B cell (primary cell): ENCODE measurements at regions not wholly inside any gene's neighbourhood (a gene's known extent, or its start where the extent isn't known, plus 50 kb on each side); places are given as distances from the start of the nearest gene placed in this dataset.

ENCODE experiments used
- ATAC-seq: fragments of 200-7000 bp; cut with Tn5 transposase; one replicate; pipeline ENCODE4 v1.10.0; 2021; ENCODE audit warnings: low read depth, mild to moderate bottlenecking, moderate number of reproducible peaks, moderate library complexity
- CTCF ChIA-PET: fragments of 350-600 bp; sonication (Branson Sonifier 250); formaldehyde crosslinking; loops from one replicate; lab custom pipeline; 2021; ENCODE audit warnings: antibody characterized with exemption, inconsistent platforms; lab: Charles Lee
- POLR2A ChIA-PET: fragments of 350-600 bp; sonication (Branson Sonifier 250); formaldehyde crosslinking; loops from one replicate; lab custom pipeline; 2021; ENCODE audit warnings: antibody characterized with exemption; lab: Charles Lee
- DNase-seq: peaks from one replicate; pipeline ENCODE4 v3.0.0; 2013
- H2AFZ ChIP-seq: 2 replicates; pipeline ENCODE4 v1.6.1; 2012; ENCODE audit warnings: mild to moderate bottlenecking, low read depth, low read length; ENCODE audit not compliant: insufficient read depth, poor library complexity, severe bottlenecking
- H3K27ac ChIP-seq, 2 donors: 1 replicate in 1 of 2; 2 replicates in 1 of 2; pipeline ENCODE4 v1.5.1; 2012 to 2013; ENCODE audit warnings: low read length in 2 of 2, mild to moderate bottlenecking in 2 of 2, moderate library complexity in 1 of 2
- H3K27me3 ChIP-seq, 4 experiments: fragments of 200-600 bp in 1 of 4; sonication (generic) in 1 of 4; replicated peaks in 1 of 4; 1 replicate in 2 of 4; 2 replicates in 2 of 4; pipeline versions ENCODE4 v1.6.1 to v1.7.0; 2013 to 2016; ENCODE audit warnings: low read length in 3 of 4, mild to moderate bottlenecking in 2 of 4, mixed read lengths in 1 of 4, moderate library complexity in 1 of 4; ENCODE audit not compliant: insufficient read depth in 4 of 4, control insufficient read depth in 3 of 4; ENCODE audit errors: control extremely low read depth in 1 of 4
- H3K36me3 ChIP-seq, 2 experiments: replicated peaks in 1 of 2; 1 replicate in 1 of 2; 2 replicates in 1 of 2; pipeline versions ENCODE4 v1.6.1 to v1.7.1; 2013; ENCODE audit warnings: low read length in 1 of 2; ENCODE audit not compliant: insufficient read depth in 2 of 2, control insufficient read depth in 1 of 2; ENCODE audit errors: control extremely low read depth in 1 of 2, extremely low read depth in 1 of 2
- H3K4me1 ChIP-seq, 2 donors: fragments of 200-600 bp in 1 of 2; sonication (generic) in 1 of 2; 1 replicate in 1 of 2; 2 replicates in 1 of 2; pipeline versions ENCODE4 v1.5.1 to v1.6.1; 2013 to 2017; ENCODE audit warnings: low read length in 2 of 2; ENCODE audit not compliant: control insufficient read depth in 2 of 2, insufficient read depth in 2 of 2
- H3K4me2 ChIP-seq: replicated peaks from 2 replicates; pipeline ENCODE3; 2012; ENCODE audit warnings: mild to moderate bottlenecking, low read depth, low read length; ENCODE audit not compliant: poor library complexity, severe bottlenecking
- H3K4me3 ChIP-seq, 5 experiments: fragments of 200-600 bp in 1 of 5; sonication (generic) in 1 of 5; 1 replicate in 3 of 5; 2 replicates in 2 of 5; pipeline versions ENCODE4 v1.5.1 to v1.7.0; 2011 to 2016; ENCODE audit warnings: low read length in 4 of 5, mild to moderate bottlenecking in 4 of 5, low read depth in 2 of 5, control low read depth in 1 of 5, moderate library complexity in 1 of 5; ENCODE audit not compliant: insufficient read depth in 1 of 5; ENCODE audit errors: control extremely low read depth in 1 of 5, extremely low read depth in 1 of 5
- H3K79me2 ChIP-seq: fragments of 200-600 bp; sonication (generic); one replicate; pipeline ENCODE4 v1.6.0; 2016; ENCODE audit warnings: low read length; ENCODE audit not compliant: control insufficient read depth, insufficient read depth
- H3K9ac ChIP-seq: fragments of 200-600 bp; sonication (generic); 2 replicates; pipeline ENCODE4 v1.6.1; 2017; ENCODE audit warnings: mild to moderate bottlenecking, low read length, moderate library complexity
- H3K9me3 ChIP-seq, 3 donors: one replicate each; pipeline versions ENCODE4 v1.6.1 to v1.7.1; 2013; ENCODE audit warnings: low read length in 2 of 3; ENCODE audit not compliant: control insufficient read depth in 2 of 3, insufficient read depth in 1 of 3; ENCODE audit errors: control extremely low read depth in 1 of 3
- H4K20me1 ChIP-seq: 2 replicates; pipeline ENCODE4 v1.6.0; 2012; ENCODE audit warnings: mild to moderate bottlenecking, low read length; ENCODE audit not compliant: insufficient read depth, control insufficient read depth, poor library complexity, severe bottlenecking
- H3K27ac Mint-ChIP-seq: one replicate; pipeline ENCODE4 v1.8.0; 2021; ENCODE audit warnings: mixed read lengths
- H3K27me3 Mint-ChIP-seq: one replicate; pipeline ENCODE4 v1.8.0; 2021; ENCODE audit warnings: mixed read lengths
- H3K4me1 Mint-ChIP-seq: one replicate; pipeline ENCODE4 v1.8.0; 2021; ENCODE audit warnings: mixed read lengths
- H3K4me3 Mint-ChIP-seq: one replicate; pipeline ENCODE4 v1.8.0; 2021; ENCODE audit warnings: mixed read lengths
- H3K9me3 Mint-ChIP-seq: one replicate; pipeline ENCODE4 v1.8.0; 2022; ENCODE audit warnings: mixed read lengths; ENCODE audit not compliant: insufficient read depth
- CTCF ChIP-seq: fragments of 200-600 bp; IDR thresholded peaks from one replicate; pipeline ENCODE4 v1.8.0; 2022; ENCODE audit warnings: antibody characterized with exemption, mild to moderate bottlenecking
- EZH2 ChIP-seq: IDR thresholded peaks from 2 replicates; pipeline ENCODE4 v1.6.1; 2012; ENCODE audit warnings: borderline replicate concordance, low read depth, mild to moderate bottlenecking, moderate library complexity, low read length; ENCODE audit not compliant: insufficient read depth, poor library complexity, severe bottlenecking
- WGBS: methylation state at CpG from one replicate; pipeline ENCODE4 v1.1.5; 2013; ENCODE audit warnings: missing lambda C conversion rate; ENCODE audit not compliant: insufficient coverage; 5-methylcytosine and 5-hydroxymethylcytosine counted together
- intact Hi-C: fragments of 100-400 bp; cut with micrococcal nuclease; formaldehyde crosslinking; loops from one replicate; pipeline ENCODE4 v1.10.0; 2022

DNA sequence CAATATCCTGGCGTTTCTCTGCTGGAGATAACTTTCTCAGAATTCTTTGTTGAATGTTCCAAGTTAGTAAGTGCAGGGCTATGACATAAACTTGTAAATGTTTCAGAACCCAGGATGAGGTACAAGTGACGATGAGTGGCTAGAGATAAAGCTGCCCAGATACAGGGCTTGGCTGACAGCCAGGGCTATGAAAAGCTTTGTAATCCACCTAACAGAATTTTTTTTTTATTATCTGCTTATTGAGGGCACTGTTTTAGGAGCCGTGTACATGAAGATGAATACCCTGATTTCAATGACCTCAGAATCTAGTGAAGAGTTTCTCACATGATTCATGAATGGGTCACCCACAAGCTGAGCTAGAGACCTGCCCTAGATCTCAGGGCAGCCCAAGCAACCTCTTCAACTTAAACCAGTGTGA is 431.4 kb downstream of the DIPK2A start:
- Mint-ChIP-seq H3K27ac (no peak overlapping the region), H3K4me1 (no peaks in the 10 kb centered on the region), H3K9me3 (no peaks in the 10 kb centered on the region), H3K4me3 (no peak overlapping the region), H3K27me3 (peaks cover 3% of the 10 kb centered on the region)
- WGBS: 88% methylated on average over 3 of the region's 3 CpGs
- ATAC-seq (no peak), DNase-seq (no peak)
- no peaks in the 10 kb centered on the region for H4K20me1 ChIP-seq
- H3K27me3 ChIP-seq: no peaks in the 10 kb centered on the region
- H2AFZ ChIP-seq: no peak overlapping the region
- H3K4me1 ChIP-seq: no peaks in the 10 kb centered on the region
- ChIA-PET CTCF (no interaction called here), POLR2A (no interaction called here)
- no peaks in the 10 kb centered on the region for H3K36me3 ChIP-seq
- H3K27ac ChIP-seq: no peak overlapping the region
- TF ChIP-seq CTCF: no peak
- TF ChIP-seq EZH2: no peak
- H3K9ac ChIP-seq: no peak overlapping the region
- H3K79me2 ChIP-seq: no peaks in the 10 kb centered on the region
- no peak overlapping the region for H3K4me2 ChIP-seq
- H3K9me3 ChIP-seq: no peaks in the 10 kb centered on the region
- intact Hi-C loops: no loop called here
- no peak overlapping the region for H3K4me3 ChIP-seq

GRCh38 chr3:144407335-144407734 is 435.7 kb downstream of the DIPK2A start:
- no peak overlapping the region for H3K4me3 ChIP-seq
- Mint-ChIP-seq H3K9me3 (peaks cover 2% of the 10 kb centered on the region), H3K27ac (no peak overlapping the region), H3K4me1 (no peaks in the 10 kb centered on the region), H3K27me3 (no peaks in the 10 kb centered on the region), H3K4me3 (no peak overlapping the region)
- peaks cover 0 to 7% (median 0%) of the 10 kb centered on the region in 3 donors for H3K9me3 ChIP-seq
- intact Hi-C loops: no loop called here
- TF ChIP-seq CTCF (no peak), EZH2 (no peak)
- no peak for DNase-seq
- no peaks in the 10 kb centered on the region for H4K20me1 ChIP-seq
- no peak for ATAC-seq
- CTCF ChIA-PET: no interaction called here
- no peak overlapping the region for H2AFZ ChIP-seq
- no peaks in the 10 kb centered on the region for H3K36me3 ChIP-seq
- H3K9ac ChIP-seq: no peak overlapping the region
- WGBS: 94% methylated on average over 2 of the region's 2 CpGs
- no peaks in the 10 kb centered on the region for H3K79me2 ChIP-seq
- no peak overlapping the region for H3K27ac ChIP-seq
- no peak overlapping the region for H3K4me2 ChIP-seq
- POLR2A ChIA-PET: no interaction called here
- H3K27me3 ChIP-seq: no peaks in the 10 kb centered on the region
- H3K4me1 ChIP-seq: no peaks in the 10 kb centered on the region
